ENCODE measurements at regions not wholly inside any gene's neighbourhood (a gene's known extent, or its start where the extent isn't known, plus 50 kb on each side); places are given as distances from the start of the nearest gene placed in this dataset.

DNA sequence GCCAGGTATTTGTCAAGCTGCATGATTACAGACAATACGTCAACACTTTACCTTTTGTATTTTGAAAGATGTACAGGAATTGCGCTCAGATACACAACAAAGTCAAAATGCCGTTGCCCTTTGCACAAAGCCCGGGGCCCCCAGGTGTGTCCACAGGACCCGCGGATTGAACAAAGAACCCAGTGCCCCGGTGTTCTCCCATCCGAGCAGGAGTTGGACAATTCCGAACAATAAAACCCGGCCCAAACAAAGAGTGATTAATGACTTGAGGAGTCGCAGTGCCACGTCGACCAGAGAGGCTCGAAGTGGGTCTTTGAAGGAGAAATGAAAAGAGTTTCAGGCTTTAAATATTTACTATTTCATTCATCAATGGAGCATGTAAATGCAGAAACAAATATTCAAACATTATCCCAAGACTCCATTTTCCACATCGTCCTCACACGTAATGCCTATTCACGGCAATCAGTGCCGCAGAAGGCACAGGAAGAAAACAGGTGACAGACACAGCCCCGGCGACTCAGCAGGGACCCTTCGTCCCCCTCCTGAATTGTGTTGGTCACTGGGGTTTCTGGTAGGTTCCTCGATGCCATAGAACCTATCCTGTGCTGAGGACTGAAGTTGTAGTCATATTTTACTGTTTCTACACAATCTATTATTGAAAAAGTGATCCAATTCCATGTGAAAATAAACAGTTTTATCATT, 70.9 kb upstream of the MGMT start (continued):
- TF ChIP-seq, protein P1, sequence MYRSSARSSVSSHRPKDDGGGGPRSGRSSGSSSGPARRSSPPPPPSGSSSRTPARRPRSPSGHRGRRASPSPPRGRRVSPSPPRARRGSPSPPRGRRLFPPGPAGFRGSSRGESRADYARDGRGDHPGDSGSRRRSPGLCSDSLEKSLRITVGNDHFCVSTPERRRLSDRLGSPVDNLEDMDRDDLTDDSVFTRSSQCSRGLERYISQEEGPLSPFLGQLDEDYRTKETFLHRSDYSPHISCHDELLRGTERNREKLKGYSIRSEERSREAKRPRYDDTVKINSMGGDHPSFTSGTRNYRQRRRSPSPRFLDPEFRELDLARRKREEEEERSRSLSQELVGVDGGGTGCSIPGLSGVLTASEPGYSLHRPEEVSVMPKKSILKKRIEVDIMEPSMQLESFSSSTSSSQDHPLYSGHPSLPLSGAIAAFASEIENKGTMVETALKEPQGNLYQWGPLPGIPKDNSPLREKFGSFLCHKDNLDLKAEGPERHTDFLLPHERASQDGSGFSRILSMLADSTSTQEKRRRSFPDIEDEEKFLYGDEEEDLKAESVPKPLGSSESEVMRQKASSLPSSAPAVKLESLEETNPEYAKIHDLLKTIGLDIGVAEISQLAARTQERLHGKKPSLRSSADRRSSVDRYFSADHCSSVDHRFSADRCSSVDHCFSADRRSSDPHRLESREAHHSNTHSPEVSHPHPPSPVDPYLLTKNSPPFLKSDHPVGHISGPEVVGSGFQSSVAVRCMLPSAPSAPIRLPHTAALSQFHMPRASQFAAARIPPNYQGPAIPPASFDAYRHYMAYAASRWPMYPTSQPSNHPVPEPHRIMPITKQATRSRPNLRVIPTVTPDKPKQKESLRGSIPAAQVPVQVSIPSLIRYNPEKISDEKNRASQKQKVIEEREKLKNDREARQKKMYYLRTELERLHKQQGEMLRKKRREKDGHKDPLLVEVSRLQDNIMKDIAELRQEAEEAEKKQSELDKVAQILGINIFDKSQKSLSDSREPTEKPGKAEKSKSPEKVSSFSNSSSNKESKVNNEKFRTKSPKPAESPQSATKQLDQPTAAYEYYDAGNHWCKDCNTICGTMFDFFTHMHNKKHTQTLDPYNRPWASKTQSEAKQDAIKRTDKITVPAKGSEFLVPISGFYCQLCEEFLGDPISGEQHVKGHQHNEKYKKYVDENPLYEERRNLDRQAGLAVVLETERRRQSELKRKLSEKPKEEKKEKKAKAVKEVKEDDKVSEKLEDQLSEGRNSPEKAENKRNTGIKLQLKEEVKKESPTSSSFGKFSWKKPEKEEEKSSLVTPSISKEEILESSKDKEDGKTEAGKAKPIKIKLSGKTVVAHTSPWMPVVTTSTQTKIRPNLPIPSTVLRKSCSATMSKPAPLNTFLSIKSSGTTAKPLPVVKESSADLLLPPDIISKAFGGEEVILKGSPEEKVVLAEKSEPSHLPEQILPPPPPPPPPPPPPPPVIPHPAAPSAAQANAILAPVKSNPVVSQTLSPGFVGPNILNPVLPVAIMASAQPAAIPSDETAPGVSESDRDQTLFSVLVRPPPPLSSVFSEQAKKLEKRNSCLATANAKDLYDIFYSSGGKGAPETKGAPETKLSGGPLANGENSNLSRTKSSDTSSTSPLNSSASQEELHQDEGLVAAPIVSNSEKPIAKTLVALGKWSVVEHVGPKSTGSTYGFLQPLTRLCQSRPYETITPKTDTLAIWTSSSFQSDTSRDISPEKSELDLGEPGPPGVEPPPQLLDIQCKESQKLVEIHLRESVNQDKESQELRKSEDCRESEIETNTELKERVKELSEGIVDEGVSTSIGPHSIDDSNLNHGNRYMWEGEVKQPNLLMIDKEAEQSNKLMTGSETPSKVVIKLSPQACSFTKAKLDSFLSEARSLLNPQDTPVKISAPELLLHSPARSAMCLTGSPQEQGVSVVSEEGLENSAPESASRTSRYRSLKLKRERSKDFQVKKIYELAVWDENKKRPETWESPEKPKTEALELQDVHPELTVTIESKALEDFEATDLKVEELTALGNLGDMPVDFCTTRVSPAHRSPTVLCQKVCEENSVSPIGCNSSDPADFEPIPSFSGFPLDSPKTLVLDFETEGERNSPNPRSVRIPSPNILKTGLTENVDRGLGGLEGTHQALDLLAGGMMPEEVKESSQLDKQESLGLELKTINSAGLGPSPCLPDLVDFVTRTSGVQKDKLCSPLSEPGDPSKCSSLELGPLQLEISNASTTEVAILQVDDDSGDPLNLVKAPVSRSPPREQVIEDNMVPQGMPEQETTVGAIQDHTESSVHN (IDR thresholded peaks at IDR 0.05; ENCODE audit: borderline replicate concordance in 1 of 2, low read depth in 1 of 2) = no peak
- TF ChIP-seq, protein P2, sequence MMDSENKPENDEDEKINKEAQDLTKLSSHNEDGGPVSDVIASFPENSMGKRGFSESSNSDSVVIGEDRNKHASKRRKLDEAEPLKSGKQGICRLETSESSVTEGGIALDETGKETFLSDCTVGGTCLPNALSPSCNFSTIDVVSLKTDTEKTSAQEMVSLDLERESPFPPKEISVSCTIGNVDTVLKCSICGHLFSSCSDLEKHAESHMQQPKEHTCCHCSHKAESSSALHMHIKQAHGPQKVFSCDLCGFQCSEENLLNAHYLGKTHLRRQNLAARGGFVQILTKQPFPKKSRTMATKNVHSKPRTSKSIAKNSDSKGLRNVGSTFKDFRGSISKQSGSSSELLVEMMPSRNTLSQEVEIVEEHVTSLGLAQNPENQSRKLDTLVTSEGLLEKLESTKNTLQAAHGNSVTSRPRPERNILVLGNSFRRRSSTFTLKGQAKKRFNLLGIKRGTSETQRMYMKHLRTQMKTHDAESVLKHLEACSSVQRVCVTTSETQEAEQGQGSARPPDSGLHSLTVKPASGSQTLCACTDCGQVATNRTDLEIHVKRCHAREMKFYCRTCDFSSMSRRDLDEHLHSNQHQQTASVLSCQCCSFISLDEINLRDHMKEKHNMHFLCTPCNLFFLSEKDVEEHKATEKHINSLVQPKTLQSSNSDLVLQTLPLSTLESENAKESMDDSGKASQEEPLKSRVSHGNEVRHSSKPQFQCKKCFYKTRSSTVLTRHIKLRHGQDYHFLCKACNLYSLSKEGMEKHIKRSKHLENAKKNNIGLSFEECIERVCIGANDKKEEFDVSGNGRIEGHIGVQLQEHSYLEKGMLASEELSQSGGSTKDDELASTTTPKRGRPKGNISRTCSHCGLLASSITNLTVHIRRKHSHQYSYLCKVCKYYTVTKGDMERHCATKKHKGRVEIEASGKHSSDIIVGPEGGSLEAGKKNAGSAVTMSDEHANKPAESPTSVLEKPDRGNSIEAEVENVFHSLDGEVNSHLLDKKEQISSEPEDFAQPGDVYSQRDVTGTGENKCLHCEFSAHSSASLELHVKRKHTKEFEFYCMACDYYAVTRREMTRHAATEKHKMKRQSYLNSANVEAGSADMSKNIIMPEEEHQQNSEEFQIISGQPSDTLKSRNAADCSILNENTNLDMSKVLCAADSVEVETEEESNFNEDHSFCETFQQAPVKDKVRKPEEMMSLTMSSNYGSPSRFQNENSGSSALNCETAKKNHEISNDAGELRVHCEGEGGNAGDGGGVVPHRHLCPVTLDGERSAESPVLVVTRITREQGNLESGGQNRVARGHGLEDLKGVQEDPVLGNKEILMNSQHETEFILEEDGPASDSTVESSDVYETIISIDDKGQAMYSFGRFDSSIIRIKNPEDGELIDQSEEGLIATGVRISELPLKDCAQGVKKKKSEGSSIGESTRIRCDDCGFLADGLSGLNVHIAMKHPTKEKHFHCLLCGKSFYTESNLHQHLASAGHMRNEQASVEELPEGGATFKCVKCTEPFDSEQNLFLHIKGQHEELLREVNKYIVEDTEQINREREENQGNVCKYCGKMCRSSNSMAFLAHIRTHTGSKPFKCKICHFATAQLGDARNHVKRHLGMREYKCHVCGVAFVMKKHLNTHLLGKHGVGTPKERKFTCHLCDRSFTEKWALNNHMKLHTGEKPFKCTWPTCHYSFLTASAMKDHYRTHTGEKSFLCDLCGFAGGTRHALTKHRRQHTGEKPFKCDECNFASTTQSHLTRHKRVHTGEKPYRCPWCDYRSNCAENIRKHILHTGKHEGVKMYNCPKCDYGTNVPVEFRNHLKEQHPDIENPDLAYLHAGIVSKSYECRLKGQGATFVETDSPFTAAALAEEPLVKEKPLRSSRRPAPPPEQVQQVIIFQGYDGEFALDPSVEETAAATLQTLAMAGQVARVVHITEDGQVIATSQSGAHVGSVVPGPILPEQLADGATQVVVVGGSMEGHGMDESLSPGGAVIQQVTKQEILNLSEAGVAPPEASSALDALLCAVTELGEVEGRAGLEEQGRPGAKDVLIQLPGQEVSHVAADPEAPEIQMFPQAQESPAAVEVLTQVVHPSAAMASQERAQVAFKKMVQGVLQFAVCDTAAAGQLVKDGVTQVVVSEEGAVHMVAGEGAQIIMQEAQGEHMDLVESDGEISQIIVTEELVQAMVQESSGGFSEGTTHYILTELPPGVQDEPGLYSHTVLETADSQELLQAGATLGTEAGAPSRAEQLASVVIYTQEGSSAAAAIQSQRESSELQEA (IDR thresholded peaks at IDR 0.05; ENCODE audit: low read depth) = no peak
- TF ChIP-seq HDGF (IDR thresholded peaks at IDR 0.05) (no peak), ZFP36 (IDR thresholded peaks at IDR 0.05; ENCODE audit: low read depth, low read length, partially characterized antibody) (no peak), ZNF696 (CRISPR knock-in tag; conservative IDR thresholded peaks at IDR 0.05) (no peak), ZNF695 (CRISPR knock-in tag; IDR thresholded peaks at IDR 0.05) (no peak)
- TF ChIP-seq, protein P3, sequence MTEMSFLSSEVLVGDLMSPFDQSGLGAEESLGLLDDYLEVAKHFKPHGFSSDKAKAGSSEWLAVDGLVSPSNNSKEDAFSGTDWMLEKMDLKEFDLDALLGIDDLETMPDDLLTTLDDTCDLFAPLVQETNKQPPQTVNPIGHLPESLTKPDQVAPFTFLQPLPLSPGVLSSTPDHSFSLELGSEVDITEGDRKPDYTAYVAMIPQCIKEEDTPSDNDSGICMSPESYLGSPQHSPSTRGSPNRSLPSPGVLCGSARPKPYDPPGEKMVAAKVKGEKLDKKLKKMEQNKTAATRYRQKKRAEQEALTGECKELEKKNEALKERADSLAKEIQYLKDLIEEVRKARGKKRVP (CRISPR knock-in tag; IDR thresholded peaks at IDR 0.05) = no peak
- TF ChIP-seq, protein P4, sequence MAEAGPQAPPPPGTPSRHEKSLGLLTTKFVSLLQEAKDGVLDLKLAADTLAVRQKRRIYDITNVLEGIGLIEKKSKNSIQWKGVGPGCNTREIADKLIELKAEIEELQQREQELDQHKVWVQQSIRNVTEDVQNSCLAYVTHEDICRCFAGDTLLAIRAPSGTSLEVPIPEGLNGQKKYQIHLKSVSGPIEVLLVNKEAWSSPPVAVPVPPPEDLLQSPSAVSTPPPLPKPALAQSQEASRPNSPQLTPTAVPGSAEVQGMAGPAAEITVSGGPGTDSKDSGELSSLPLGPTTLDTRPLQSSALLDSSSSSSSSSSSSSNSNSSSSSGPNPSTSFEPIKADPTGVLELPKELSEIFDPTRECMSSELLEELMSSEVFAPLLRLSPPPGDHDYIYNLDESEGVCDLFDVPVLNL (CRISPR knock-in tag; IDR thresholded peaks at IDR 0.05; ENCODE audit: low read depth) = no peak

Measured in K562 (cell line).